ENCODE measurements at regions not wholly inside any gene's neighbourhood (a gene's known extent, or its start where the extent isn't known, plus 50 kb on each side); places are given as distances from the start of the nearest gene placed in this dataset.

DNA sequence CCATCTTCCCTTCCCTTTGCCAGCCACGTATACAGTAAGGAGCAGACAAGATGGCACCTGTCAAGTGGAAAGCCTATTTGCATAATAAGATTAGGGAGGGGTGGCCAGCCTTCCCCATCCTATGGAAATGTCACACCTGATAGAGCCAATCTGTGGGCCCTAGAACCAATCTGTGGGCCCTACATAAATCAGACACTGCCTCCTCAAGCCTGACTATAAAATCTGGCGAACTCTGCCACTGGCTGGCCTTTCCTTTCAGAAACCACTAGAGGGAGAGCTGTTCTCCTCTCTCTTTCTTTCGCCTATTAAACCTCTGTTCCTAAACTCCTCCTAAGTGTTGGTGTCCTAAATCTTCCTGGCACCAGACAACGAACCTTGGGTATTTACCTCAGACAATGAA, 231.5 kb upstream of the KLHL1 start:
- ChIA-PET CTCF (ENCODE audit: low intra/inter-chr PET ratio, low total read pairs) (interaction anchor here (1.9 kb wide), 1 partner anchor 229 kb away, joined by 14 read pairs; no protein-coding TSS in a partner anchor), POLR2A (no interaction called here)
- no peaks in the 10 kb centered on the region for H3K4me1 ChIP-seq (ENCODE audit: insufficient read depth, low read length)
- H3K4me2 ChIP-seq (ENCODE audit: low read depth, low read length), result no peak overlapping the region
- H2AFZ ChIP-seq (ENCODE audit: low read length), result no peak overlapping the region
- no peaks in the 10 kb centered on the region for H3K79me2 ChIP-seq (ENCODE audit: insufficient read depth, low read length)
- TF ChIP-seq ZZZ3 (CRISPR knock-in tag; IDR thresholded peaks at IDR 0.05; ENCODE audit: borderline replicate concordance) (no peak), STAG1 (CRISPR knock-in tag; IDR thresholded peaks at IDR 0.05) (peak; percentile 35), LCORL (IDR thresholded peaks at IDR 0.05) (no peak), LCORL (CRISPR knock-in tag; IDR thresholded peaks at IDR 0.05) (no peak), ZNF772 (CRISPR knock-in tag; IDR thresholded peaks at IDR 0.05) (no peak), ZNF138 (CRISPR knock-in tag; IDR thresholded peaks at IDR 0.05; ENCODE audit: low read depth) (no peak), ATRX (CRISPR knock-in tag; IDR thresholded peaks at IDR 0.05; ENCODE audit: borderline replicate concordance) (no peak), ZNF614 (CRISPR knock-in tag; IDR thresholded peaks at IDR 0.05; ENCODE audit: borderline replicate concordance) (no peak), ZNF557 (CRISPR knock-in tag; IDR thresholded peaks at IDR 0.05) (no peak), ZNF674 (CRISPR knock-in tag; IDR thresholded peaks at IDR 0.05; ENCODE audit: low read depth) (no peak), ZFY (CRISPR knock-in tag; IDR thresholded peaks at IDR 0.05) (no peak), SMC3 (IDR thresholded peaks at IDR 0.05; ENCODE audit: low read length) (peak; percentile 25; the same call in 1 of the 2 replicates), RELA (CRISPR knock-in tag; IDR thresholded peaks at IDR 0.05) (no peak), MAFK (conservative IDR thresholded peaks at IDR 0.05 in 1 of 2, IDR thresholded peaks at IDR 0.05 in 1 of 2; ENCODE audit: low read length in 2 of 2) (no peak)
- TF ChIP-seq, protein P1, sequence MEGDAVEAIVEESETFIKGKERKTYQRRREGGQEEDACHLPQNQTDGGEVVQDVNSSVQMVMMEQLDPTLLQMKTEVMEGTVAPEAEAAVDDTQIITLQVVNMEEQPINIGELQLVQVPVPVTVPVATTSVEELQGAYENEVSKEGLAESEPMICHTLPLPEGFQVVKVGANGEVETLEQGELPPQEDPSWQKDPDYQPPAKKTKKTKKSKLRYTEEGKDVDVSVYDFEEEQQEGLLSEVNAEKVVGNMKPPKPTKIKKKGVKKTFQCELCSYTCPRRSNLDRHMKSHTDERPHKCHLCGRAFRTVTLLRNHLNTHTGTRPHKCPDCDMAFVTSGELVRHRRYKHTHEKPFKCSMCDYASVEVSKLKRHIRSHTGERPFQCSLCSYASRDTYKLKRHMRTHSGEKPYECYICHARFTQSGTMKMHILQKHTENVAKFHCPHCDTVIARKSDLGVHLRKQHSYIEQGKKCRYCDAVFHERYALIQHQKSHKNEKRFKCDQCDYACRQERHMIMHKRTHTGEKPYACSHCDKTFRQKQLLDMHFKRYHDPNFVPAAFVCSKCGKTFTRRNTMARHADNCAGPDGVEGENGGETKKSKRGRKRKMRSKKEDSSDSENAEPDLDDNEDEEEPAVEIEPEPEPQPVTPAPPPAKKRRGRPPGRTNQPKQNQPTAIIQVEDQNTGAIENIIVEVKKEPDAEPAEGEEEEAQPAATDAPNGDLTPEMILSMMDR (CRISPR knock-in tag; IDR thresholded peaks at IDR 0.05), result peak; percentile 53
- in situ Hi-C loops (cut with HindIII; ENCODE audit: extremely low pct_ligation_motif_present, low pct_unique_long_range_greater_than_20kb) (loop anchor here (10.0 kb wide), 1 partner anchor 225 kb away; no protein-coding TSS in a partner anchor), intact Hi-C loops (cut with micrococcal nuclease; ENCODE audit: unreplicated experiment) (loop anchor here (1.0 kb wide), 1 partner anchor 229 kb away; no protein-coding TSS in a partner anchor)
- no peak overlapping the region for H3K27ac ChIP-seq (ENCODE audit: extremely low read length, insufficient read depth, low read length)
- H4K20me1 ChIP-seq (ENCODE audit: insufficient read depth, low read length), result no peaks in the 10 kb centered on the region
- FAIRE-seq, result peak; percentile 62
- peak; percentile 92 for ATAC-seq
- H3K9me3 ChIP-seq (ENCODE audit: low read length), result no peaks in the 10 kb centered on the region
- peak; percentile 21 for DNase-seq (ENCODE audit: low spot score)
- BruUV-seq (replicated peaks), result no TSS peak
- H3K27me3 ChIP-seq (ENCODE audit: control insufficient read depth in 1 of 2, insufficient read depth in 2 of 2, low read length in 2 of 2), result no peaks in the 10 kb centered on the region
- no peaks in the 10 kb centered on the region for H3K36me3 ChIP-seq (replicated peaks in 1 of 2; ENCODE audit: control insufficient read depth in 1 of 2, insufficient read depth in 2 of 2, low read length in 2 of 2)
- H3K9ac ChIP-seq (ENCODE audit: insufficient read depth, low read depth, low read length), result no peak overlapping the region
- WGBS (ENCODE audit: low lambda C conversion rate), result 12% methylated on average over 4 of the region's 4 CpGs
- H3K4me3 ChIP-seq (replicated peaks in 1 of 3; ENCODE audit: insufficient read depth in 1 of 3, low read depth in 2 of 3, low read length in 3 of 3), result no peak overlapping the region
